ENCODE measurements at regions not wholly inside any gene's neighbourhood (a gene's known extent, or its start where the extent isn't known, plus 50 kb on each side); places are given as distances from the start of the nearest gene placed in this dataset.

GRCh38 chr9:99375481-99375880 is 153.4 kb downstream of the SEC61B start:
- H3K27ac ChIP-seq (replicated peaks) = no peak overlapping the region
- H3K4me3 ChIP-seq (replicated peaks; ENCODE audit: insufficient read depth, low read length) = no peak overlapping the region
- no peaks in the 10 kb centered on the region for H3K27me3 ChIP-seq (ENCODE audit: insufficient read depth, poor library complexity, severe bottlenecking)
- TF ChIP-seq, protein P1, sequence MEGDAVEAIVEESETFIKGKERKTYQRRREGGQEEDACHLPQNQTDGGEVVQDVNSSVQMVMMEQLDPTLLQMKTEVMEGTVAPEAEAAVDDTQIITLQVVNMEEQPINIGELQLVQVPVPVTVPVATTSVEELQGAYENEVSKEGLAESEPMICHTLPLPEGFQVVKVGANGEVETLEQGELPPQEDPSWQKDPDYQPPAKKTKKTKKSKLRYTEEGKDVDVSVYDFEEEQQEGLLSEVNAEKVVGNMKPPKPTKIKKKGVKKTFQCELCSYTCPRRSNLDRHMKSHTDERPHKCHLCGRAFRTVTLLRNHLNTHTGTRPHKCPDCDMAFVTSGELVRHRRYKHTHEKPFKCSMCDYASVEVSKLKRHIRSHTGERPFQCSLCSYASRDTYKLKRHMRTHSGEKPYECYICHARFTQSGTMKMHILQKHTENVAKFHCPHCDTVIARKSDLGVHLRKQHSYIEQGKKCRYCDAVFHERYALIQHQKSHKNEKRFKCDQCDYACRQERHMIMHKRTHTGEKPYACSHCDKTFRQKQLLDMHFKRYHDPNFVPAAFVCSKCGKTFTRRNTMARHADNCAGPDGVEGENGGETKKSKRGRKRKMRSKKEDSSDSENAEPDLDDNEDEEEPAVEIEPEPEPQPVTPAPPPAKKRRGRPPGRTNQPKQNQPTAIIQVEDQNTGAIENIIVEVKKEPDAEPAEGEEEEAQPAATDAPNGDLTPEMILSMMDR (IDR thresholded peaks at IDR 0.05; ENCODE audit: insufficient read depth, low read length) = no peak
- TF ChIP-seq REST (IDR thresholded peaks at IDR 0.05; ENCODE audit: insufficient replicate concordance, low read depth) (no peak), GABPA (IDR thresholded peaks at IDR 0.05; ENCODE audit: low read depth) (no peak), SPI1 (IDR thresholded peaks at IDR 0.05; ENCODE audit: borderline replicate concordance, low read depth) (no peak)
- DNase-seq (ENCODE audit: low read depth in 1 of 2, low spot score in 1 of 2) = no peak

GRCh38 chr9:99377790-99378775 is 156.0 kb downstream of the SEC61B start:
- no peak overlapping the region for H3K27ac ChIP-seq (replicated peaks)
- DNase-seq (ENCODE audit: low read depth in 1 of 2, low spot score in 1 of 2) = no peak
- H3K4me3 ChIP-seq (replicated peaks; ENCODE audit: insufficient read depth, low read length) = no peak overlapping the region
- TF ChIP-seq REST (IDR thresholded peaks at IDR 0.05; ENCODE audit: insufficient replicate concordance, low read depth) = no peak
- no peak for TF ChIP-seq SPI1 (IDR thresholded peaks at IDR 0.05; ENCODE audit: borderline replicate concordance, low read depth)
- TF ChIP-seq POLR2AphosphoS5 (IDR thresholded peaks at IDR 0.05; ENCODE audit: low read depth) = no peak
- no peaks in the 10 kb centered on the region for H3K27me3 ChIP-seq (ENCODE audit: insufficient read depth, poor library complexity, severe bottlenecking)

GRCh38 chr9:99383536-99383935 is 161.5 kb downstream of the SEC61B start:
- no peak for DNase-seq (ENCODE audit: low read depth in 1 of 2, low spot score in 1 of 2)
- Histone ChIP-seq H3K4me3 (replicated peaks; ENCODE audit: insufficient read depth, low read length) (no peak overlapping the region), H3K27me3 (ENCODE audit: insufficient read depth, poor library complexity, severe bottlenecking) (peaks cover 2% of the 10 kb centered on the region), H3K27ac (replicated peaks) (no peak overlapping the region)
- TF ChIP-seq POLR2AphosphoS5 (IDR thresholded peaks at IDR 0.05; ENCODE audit: low read depth) = no peak
- TF ChIP-seq, protein P1 (IDR thresholded peaks at IDR 0.05; ENCODE audit: insufficient read depth, low read length) = no peak
- no peak for TF ChIP-seq GABPA (IDR thresholded peaks at IDR 0.05; ENCODE audit: low read depth)
- TF ChIP-seq SPI1 (IDR thresholded peaks at IDR 0.05; ENCODE audit: borderline replicate concordance, low read depth) = no peak
- no peak for TF ChIP-seq REST (IDR thresholded peaks at IDR 0.05; ENCODE audit: insufficient replicate concordance, low read depth)

Data from HL-60 (cell line).